Right atrium auricular region (tissue), 2 donors: ENCODE measurements at regions not wholly inside any gene's neighbourhood (a gene's known extent, or its start where the extent isn't known, plus 50 kb on each side); places are given as distances from the start of the nearest gene placed in this dataset.

Experiments used
- DNase-seq: peaks from one replicate; pipeline ENCODE4 v3.0.0-alpha.2; 2019; ENCODE audit warnings: low spot score
- H3K27ac ChIP-seq, 2 donors: fragments of 200-600 bp; sonication (generic); 1 replicate in 1 of 2; 2 replicates in 1 of 2; pipeline ENCODE4 v1.5.1; 2016 to 2019
- H3K27me3 ChIP-seq, 2 donors: fragments of 200-600 bp; sonication (generic); one replicate each; pipeline versions ENCODE4 v1.5.1 to v1.6.0; 2017 to 2019
- H3K36me3 ChIP-seq: fragments of 200-600 bp; sonication (generic); one replicate; pipeline ENCODE4 v1.5.1; 2016
- H3K4me1 ChIP-seq, 2 donors: fragments of 200-600 bp; sonication (generic); one replicate each; pipeline versions ENCODE4 v1.5.1 to v1.6.0; 2017 to 2019
- H3K4me3 ChIP-seq, 2 donors: fragments of 200-600 bp; sonication (generic); 1 replicate in 1 of 2; 2 replicates in 1 of 2; pipeline ENCODE4 v1.5.1; 2017 to 2019; ENCODE audit warnings: mild to moderate bottlenecking in 1 of 2, moderate library complexity in 1 of 2
- H3K9me3 ChIP-seq, 2 donors: fragments of 200-600 bp; sonication (generic); one replicate each; pipeline ENCODE4 v1.5.1; 2019
- TF ChIP-seq, protein P1 (sequence below), 2 donors: fragments of 200-600 bp; sonication (generic); IDR thresholded peaks; one replicate each; pipeline ENCODE4 v1.5.1; 2019; ENCODE audit warnings: antibody characterized with exemption in 2 of 2

DNA sequence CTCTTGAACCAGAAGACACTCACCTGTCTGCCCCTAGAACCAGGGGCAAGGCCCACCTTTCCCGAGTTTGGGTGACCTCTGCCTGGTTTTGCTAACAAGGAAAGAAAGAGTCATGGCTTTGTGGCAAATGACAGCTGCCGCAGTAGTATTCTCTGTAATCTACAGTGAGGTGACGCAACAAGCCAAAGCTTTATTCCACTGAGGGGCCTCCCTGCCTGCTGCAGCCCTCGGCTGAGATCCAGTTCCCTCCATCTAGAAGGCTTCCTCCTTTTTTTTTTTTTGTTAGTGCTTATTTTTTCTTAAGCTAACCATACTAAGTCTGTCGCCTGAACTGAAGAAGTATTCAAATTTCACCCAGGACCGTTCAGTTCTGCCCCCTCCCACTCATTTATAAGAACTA lies 142.3 kb upstream of the TMCC3 start:
- Histone ChIP-seq H3K27ac (no peak overlapping the region), H3K4me3 (no peak overlapping the region)
- no peak for DNase-seq

GRCh38 chr12:94791933-94792332 lies 141.6 kb upstream of the TMCC3 start:
- Histone ChIP-seq H3K9me3 (no peaks in the 10 kb centered on the region), H3K27me3 (no peaks in the 10 kb centered on the region), H3K4me3 (no peak overlapping the region), H3K4me1 (no peaks in the 10 kb centered on the region), H3K36me3 (no peaks in the 10 kb centered on the region), H3K27ac (no peak overlapping the region)
- DNase-seq: no peak
- TF ChIP-seq, protein P1, sequence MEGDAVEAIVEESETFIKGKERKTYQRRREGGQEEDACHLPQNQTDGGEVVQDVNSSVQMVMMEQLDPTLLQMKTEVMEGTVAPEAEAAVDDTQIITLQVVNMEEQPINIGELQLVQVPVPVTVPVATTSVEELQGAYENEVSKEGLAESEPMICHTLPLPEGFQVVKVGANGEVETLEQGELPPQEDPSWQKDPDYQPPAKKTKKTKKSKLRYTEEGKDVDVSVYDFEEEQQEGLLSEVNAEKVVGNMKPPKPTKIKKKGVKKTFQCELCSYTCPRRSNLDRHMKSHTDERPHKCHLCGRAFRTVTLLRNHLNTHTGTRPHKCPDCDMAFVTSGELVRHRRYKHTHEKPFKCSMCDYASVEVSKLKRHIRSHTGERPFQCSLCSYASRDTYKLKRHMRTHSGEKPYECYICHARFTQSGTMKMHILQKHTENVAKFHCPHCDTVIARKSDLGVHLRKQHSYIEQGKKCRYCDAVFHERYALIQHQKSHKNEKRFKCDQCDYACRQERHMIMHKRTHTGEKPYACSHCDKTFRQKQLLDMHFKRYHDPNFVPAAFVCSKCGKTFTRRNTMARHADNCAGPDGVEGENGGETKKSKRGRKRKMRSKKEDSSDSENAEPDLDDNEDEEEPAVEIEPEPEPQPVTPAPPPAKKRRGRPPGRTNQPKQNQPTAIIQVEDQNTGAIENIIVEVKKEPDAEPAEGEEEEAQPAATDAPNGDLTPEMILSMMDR (IDR thresholded peaks at IDR 0.05): no peak

More for the DNA sequence above, 142.3 kb upstream of the TMCC3 start:
- Histone ChIP-seq H3K36me3 (no peaks in the 10 kb centered on the region), H3K4me1 (no peaks in the 10 kb centered on the region), H3K27me3 (no peaks in the 10 kb centered on the region), H3K9me3 (no peaks in the 10 kb centered on the region)
- TF ChIP-seq, protein P1 (IDR thresholded peaks at IDR 0.05): no peak

GRCh38 chr12:94790825-94791224 lies 140.5 kb upstream of the TMCC3 start:
- TF ChIP-seq, protein P1 (IDR thresholded peaks at IDR 0.05): no peak
- Histone ChIP-seq H3K27me3 (no peaks in the 10 kb centered on the region), H3K4me1 (no peaks in the 10 kb centered on the region), H3K9me3 (no peaks in the 10 kb centered on the region), H3K27ac (no peak overlapping the region), H3K36me3 (no peaks in the 10 kb centered on the region), H3K4me3 (no peak overlapping the region)
- DNase-seq: no peak

DNA sequence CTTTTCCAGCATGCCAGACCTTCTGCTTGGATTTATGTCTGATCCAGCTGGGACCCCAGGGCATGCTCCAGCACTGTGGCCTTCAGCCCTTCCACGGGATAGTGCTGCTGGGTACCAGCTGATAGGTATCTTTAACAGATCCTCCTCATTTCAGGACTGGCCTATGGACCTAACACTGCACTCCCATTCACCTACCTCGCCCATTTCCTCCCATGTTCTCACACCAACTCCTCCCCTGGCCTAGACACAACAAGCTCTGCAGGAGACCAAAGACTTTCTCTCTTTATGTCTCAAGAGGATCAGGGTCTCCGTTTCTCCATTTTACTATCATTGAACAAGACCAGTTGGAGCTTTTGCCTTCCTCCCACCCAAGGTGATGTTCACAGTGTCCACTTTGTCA lies 140.0 kb upstream of the TMCC3 start:
- H3K4me1 ChIP-seq: no peaks in the 10 kb centered on the region
- H3K27me3 ChIP-seq: no peaks in the 10 kb centered on the region
- H3K27ac ChIP-seq: no peak overlapping the region
- no peak overlapping the region for H3K4me3 ChIP-seq
- H3K36me3 ChIP-seq: no peaks in the 10 kb centered on the region
- H3K9me3 ChIP-seq: no peaks in the 10 kb centered on the region
- TF ChIP-seq, protein P1 (IDR thresholded peaks at IDR 0.05): no peak
- no peak for DNase-seq

DNA sequence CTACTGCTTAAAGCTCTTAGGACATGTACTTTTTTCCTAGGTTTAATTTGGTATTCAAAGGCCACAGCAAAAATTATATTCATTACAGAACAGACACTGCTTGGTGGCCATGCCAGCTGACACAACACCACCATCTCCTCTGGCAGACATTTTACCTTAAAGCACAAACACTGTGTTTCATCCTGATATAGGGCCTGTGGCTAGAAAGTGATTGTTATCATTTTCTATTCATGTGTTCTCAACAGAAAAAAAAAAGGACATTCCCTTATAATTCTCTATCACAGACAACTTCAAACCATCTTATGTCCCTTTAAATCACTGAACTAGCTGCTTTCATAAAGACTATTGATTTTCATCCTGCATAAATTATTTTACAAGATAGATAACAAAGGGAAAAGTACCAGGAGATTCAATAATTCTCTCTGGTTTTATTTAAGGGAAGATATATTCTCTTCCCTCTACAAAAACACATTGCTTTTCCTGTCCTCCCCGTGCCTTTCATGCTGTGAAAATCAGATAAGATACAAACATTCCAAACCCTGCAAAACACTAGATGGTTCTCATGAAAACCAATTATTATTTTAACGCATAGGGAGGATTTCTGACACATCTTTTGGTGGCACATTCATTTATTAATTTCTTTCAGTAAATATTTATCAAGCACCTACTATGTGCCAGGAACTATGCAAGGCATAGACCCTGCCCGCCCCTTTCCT lies 139.3 kb upstream of the TMCC3 start:
- Histone ChIP-seq H3K36me3 (no peaks in the 10 kb centered on the region), H3K4me1 (no peaks in the 10 kb centered on the region), H3K4me3 (no peak overlapping the region), H3K27me3 (no peaks in the 10 kb centered on the region), H3K9me3 (no peaks in the 10 kb centered on the region), H3K27ac (no peak overlapping the region)
- TF ChIP-seq, protein P1 (IDR thresholded peaks at IDR 0.05): no peak
- DNase-seq: no peak

DNA sequence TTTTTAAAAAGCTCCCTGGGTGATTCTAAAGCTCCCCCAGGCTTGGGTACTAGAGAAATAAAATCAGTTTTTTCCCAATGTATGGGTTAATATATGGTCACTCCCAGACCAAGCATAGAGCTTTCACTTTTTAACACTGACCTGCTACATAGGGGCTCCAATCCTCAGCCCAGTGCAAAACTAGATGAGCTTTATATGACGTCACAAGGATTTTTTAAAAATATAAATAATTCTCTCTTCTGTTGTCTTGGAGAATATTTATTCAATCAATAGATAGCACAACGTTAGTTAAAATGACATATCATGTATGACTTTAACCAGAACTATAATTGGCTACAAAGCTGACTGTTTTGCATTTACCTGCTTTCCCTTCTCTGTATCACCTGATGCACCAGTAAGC lies 137.9 kb upstream of the TMCC3 start:
- TF ChIP-seq, protein P1 (IDR thresholded peaks at IDR 0.05): no peak
- no peaks in the 10 kb centered on the region for H3K9me3 ChIP-seq
- no peak for DNase-seq
- H3K4me3 ChIP-seq: no peak overlapping the region
- no peak overlapping the region for H3K27ac ChIP-seq
- no peaks in the 10 kb centered on the region for H3K27me3 ChIP-seq
- H3K4me1 ChIP-seq: no peaks in the 10 kb centered on the region
- H3K36me3 ChIP-seq: no peaks in the 10 kb centered on the region
